ENCODE measurements at regions not wholly inside any gene's neighbourhood (a gene's known extent, or its start where the extent isn't known, plus 50 kb on each side); places are given as distances from the start of the nearest gene placed in this dataset.

DNA sequence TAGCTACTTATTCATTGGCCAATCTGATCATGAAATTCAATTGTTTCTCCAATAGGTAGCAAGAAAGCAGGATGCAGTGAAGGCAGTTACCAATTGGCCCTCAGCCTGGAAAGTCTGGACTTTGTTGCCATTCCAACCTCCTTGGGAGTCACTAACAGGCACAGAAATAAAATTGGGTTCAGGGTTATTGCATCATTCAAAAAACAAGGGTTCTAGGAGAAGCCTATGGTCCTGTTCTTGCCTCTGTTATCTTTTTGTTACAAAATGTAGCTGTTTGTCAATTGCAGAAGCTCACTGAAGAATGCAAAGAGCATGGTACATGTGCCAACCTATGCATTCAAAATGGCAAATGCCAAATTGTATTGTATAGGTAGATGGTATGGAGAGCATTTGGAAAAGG, 51.0 kb upstream of the CCNG1 start:
- TF ChIP-seq CTCF (IDR thresholded peaks at IDR 0.05) (no peak), REST (IDR thresholded peaks at IDR 0.05; ENCODE audit: insufficient read depth in 1 of 2, low read depth in 2 of 2, low read length in 1 of 2) (no peak), POLR2AphosphoS5 (IDR thresholded peaks at IDR 0.05; ENCODE audit: low read depth, low read length) (no peak)

Data from Panc1 (cell line).